HG03045 (cell line): ENCODE measurements at regions not wholly inside any gene's neighbourhood (a gene's known extent, or its start where the extent isn't known, plus 50 kb on each side); places are given as distances from the start of the nearest gene placed in this dataset.
"Not testable (repeated sequence)": the region's sequence is repeated elsewhere in the genome, so short reads cannot be mapped to it uniquely, and the experiment has no call there.

Experiments used
- ATAC-seq: cut with Tn5 transposase; IDR thresholded peaks from one replicate; pipeline ENCODE4 v1.9.1; 2021; ENCODE audit warnings: mild to moderate bottlenecking, moderate library complexity; ENCODE audit not compliant: unreplicated experiment

DNA sequence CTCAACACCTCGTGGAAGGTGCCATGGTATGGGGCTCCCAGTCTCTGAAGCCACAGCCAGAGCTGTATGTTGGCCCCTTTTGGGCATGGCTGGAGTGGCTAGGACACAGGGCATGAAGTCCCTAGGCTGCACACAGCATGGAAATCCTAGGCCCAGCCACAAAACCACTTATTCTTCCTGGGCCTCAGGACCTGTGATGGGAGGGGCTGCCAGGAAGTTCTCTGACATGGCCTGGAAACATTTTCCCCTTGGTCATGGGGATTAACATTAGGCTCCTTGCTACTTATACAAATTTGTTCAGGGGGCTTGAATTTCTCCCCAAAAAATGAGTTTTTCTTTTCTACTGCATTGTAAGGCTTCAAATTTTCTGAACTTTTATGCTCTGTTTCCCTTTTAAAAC is 2091.2 kb upstream of the ACO1 start:
- ATAC-seq: no peak

DNA sequence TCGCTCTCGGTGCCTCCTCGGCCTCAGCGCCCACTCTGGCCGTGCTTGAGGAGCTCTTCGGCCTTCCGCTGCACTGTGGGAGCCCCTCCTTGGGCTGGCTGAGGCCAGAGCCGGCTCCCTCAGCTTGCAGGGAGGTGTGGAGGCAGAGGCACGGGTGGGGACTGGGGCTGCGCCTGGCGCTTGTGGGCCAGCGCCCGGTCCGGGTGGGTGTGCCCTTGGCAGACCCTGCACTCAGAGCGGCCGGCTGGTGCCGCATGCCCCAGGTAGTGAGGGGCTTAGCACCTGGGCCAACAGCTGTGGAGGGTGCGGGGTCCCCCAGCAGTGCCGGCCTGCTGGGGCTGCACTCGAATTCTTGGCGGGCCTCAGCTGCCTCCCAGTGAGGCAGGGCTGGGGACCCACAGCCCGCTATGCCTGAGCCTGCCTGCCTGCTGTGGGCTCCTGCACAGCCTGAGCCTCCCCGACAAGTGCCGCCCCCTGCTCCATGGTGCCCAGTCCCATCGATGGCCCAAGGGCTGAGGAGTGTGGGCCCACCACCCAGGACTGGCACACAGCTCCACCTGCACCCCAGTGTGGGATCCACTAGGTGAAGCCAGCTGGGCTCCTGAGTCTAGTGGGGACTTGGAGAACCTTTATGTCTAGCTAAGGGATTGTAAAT is 2085.2 kb upstream of the ACO1 start:
- ATAC-seq: no peak

DNA sequence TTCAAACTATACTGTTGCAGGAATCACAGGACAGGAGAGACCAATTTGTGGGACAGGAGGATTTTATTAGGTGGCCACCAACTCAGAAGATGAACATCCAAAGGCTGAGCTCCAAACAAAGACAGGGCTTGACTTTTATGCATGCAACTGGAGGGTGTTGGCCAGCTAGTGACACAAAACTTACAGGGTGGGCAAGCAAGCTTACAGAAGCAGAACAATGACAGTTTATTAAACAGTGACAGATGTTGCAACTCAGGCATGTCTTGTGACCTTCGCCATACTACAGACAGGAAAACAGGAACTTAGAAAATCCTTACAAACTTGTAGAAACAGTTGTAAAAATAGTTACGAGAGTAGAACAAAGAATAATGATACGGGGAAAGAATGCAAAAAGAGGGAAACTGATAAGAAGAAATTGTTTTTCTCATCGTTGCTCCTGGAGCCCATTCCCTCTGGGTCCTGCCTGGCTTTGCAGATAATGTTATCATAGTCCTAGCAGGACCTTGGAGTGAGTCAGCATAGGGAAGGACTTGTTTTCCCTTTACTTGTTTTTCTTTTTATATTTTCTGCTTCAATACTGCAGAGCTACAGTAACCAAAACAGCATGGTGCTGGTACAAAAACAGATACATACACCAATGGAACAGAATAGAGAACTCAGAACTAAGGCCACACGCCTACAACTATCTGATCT is 2083.0 kb upstream of the ACO1 start:
- ATAC-seq: no peak

DNA sequence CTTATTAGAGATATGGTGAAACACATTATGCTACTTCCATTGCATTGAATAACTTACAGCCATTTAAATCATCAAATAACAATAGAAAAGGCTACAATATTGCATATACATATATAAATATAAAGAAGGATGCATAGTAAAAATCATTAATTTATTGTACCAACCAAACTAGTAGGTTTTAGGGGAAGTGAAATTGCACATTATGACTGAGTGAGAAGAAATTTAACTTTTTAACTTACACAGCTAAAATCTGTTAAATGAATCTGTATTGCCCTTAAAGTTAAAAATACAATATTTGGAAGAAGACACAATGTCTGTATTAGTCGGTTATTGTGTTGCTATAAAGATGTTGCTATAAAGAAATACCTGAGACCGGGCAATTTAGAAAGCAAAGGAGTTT is 2073.7 kb upstream of the ACO1 start:
- no peak for ATAC-seq

DNA sequence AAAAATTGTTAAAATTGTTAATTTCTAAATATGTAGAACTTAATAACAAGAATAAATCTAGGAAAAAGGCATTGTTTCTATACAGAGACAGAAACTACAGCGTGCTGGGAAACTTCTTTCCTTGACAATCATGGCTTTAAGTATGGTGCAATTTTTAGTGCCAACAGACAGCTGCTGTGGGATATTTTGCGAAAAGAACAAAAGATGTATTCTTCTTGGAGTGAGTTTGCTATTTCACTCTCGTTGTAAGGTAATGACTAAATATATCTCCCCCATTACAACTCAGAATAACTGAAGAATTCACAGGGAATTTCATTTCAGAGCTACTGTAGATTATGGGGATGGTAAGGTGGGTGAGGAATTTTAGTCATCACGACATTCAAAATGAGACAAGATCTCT is 2055.0 kb upstream of the ACO1 start:
- no peak for ATAC-seq

DNA sequence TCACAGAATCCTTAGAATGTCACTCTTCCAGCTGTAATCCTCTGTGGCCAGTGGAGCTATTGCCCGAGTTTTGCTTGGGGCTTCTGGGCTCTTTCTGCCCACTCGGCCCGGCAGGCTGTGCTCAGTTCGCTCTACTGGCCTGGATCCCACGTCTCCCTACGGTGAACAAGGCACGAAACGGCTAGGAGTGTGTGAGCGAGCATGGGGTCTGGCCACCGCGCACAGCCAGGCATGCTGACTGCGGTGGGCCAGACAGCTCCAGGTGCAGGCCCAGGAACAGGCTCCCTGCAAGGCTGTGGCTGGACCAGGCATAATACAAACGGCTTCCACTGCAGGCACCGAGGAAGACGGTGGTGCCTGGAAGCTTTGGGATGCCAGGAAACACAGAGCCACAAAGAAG is 2035.5 kb upstream of the ACO1 start:
- no peak for ATAC-seq

DNA sequence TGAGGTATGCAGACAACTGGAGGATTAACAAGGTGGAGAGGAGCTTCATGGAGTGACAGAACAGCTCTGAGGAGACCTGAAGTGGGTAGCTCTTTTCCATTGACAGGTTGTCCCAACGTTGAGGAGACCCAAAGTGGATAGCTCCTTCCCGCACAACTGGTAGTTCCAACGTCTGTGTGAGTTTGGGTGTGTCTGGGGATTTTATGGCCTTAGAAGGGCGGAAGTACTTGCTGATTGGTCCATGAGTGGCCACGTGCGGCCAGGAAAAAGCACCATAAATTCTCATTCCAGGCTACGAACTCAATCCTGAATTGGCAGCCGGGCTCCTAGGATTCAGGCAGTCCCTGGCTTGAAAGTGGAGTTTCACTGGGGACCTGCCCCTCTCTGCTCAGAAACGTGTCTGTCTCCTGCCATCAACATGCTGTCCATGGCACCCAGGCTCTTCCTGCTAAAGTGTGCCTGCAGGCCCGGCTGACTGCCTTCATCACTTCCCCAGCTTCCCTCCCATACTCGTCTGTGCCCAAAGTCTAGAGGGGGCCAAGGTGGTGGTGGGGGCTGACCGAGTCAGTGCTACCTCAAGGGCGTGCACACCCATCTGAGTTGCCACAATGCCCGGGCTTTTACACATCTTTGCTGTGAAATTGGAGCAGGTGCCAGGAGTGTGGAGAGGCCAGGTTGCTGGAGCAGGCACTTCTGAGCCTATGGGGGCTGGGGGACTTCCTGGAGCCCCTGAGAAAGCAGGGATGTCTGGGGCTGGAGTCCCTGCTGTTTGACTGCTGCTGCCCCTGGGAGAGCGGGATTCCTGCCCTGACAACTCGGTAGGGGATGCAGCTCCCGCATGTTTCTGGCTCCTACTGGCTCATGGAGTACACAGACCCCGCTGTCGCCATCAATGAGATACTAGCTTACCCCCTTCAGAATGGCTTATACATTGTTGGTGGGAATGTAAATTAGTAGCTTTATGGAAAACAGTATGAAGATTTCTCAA is 2034.6 kb upstream of the ACO1 start:
- no peak for ATAC-seq

DNA sequence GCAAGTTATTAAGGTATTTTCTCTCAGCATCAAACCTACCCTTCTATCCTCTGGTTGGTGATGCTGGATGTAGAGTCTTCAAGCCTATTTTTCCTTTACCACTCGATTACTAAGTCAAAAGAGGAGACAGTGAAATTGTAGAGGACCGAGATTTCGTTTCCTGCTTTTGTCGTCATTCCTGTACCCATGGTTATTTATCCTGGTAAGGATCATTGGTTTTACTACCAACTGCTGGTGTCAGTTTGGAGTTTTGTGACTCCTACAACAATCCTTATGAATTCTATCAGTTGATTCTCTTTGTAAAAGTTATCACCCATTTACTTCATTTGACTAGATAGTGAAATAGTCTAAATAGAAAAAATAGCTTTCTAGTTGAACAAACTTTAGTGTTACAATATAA is 2028.2 kb upstream of the ACO1 start:
- ATAC-seq: no peak

DNA sequence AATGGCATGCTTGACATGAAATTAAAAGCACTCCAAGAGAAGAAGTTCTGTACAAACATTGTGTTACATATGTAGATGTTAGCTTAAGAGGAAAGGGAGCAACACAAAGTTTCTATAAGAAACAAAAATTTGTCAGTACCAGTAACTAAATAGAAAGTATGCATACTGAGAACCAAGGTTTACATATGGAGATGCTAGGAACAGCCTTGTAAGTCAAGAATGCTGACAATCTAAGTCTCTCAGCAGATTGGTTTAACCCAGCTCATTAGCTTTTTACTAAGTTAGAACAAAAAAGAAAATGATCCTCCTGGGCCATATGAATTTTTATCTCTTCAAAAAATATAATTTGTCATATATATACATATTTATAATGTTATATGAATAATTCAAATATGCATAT is 2022.1 kb upstream of the ACO1 start:
- no peak for ATAC-seq

DNA sequence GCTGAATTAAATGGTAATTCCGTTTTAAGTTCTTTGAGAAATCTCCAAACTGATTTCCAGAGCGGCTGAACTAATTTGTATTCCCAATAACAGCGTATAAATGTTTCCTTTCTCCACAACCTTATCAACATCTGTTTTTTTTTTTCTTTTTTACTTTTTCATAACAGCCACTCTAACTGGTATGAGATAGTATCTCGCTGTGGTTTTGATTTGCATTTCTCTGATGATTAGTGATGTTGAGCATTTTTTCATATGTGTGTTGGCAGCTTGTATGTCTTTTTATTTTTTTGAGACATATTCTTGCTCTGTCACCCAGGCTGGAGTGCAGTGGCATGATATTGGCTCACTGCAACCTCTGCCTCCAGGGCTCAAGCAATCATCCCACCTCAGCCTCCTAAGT is 2018.3 kb upstream of the ACO1 start:
- not testable (repeated sequence) for ATAC-seq

DNA sequence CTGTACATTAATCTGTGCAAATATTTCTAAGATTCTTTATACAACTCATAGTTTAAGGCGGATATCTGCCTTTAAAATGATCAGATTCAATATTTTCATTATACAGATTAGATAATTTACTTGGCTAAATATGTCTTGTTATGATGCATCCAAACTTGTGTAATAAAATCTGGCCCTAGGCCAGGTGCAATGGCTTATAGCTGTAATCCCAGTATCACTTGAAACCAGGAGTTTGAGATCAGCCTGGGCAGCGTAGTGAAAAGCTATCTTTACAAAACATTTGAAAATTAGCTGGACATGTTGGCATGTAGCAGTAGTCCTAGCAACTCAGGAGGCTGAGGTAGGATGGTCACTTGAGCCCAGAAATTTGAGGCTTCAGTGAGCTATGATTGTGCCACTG is 2002.2 kb upstream of the ACO1 start:
- ATAC-seq: no peak

DNA sequence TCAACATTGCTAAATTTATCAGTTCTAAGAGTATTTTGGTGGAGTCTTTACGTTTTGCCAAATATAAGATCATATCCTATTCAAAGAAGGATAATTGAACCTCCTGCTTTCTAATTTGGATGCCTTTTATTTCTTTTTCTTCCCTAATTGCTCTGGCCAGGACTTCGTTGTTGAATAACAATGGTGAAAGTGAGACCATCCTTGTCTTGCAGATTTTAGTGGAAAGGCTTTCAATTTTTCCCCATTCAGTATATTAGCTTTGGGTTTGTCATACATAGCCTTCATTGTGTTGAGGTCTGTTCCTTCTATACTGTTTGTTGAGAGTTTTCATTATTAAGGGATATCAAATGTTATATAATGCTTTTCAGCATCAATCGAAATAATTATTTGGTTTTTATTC is 1974.2 kb upstream of the ACO1 start:
- no peak for ATAC-seq

DNA sequence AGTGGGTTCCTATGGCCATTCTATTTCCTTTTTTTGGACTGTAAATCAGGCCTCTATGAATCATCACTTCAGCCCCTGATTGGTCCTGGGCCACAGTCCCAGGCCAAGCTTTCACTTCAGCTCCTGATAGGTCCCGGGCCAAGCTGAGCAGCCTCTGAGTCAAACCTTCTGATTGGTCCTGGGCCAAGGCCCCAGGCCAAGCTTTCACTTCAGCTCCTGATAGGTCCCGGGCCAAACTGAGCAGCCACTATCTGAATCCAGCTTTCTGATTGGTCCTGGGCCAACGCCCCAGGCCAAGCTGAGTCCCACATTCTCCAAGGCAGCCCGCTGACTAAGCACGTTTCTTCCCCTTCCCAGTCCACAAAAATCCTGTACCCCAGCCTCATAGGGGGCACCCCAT is 1972.9 kb upstream of the ACO1 start:
- ATAC-seq: no peak

DNA sequence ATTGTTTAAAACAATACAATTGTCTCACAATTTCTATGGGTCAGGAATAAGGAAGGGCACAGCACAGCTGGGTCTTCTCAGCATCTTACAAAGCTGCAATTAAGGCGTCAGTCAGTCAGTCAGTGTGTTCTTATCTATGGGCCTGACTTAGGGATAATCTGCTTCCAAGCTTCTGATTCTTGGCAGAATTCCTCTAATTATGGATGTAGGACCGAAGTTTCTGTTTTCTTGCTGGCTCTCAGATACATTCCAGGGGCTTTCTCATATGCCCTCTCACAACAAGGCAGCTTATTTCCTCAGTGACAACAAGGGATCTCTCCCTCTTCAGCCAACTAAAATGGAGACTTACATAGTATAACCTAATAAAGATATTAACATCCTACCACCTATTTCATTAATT is 1925.3 kb upstream of the ACO1 start:
- ATAC-seq: no peak

DNA sequence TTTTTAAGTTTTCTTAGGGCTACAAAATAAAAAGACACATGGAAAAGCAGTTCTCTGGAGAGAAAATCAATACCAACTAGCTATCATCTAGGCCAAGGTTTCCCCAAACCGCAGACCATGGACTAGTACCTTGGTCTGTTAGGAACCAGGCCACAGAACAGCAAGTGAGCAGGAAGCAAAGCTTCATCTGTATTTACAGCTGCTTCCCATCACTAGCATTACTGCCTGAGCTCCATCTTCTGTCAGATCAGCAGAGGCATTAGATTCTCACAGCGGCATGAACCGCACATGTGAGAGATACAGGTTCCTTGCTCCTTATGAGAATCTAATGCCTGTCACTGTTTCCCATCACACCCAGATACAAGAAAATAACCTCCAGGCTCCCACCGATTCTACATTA is 1907.6 kb upstream of the ACO1 start:
- ATAC-seq: no peak

DNA sequence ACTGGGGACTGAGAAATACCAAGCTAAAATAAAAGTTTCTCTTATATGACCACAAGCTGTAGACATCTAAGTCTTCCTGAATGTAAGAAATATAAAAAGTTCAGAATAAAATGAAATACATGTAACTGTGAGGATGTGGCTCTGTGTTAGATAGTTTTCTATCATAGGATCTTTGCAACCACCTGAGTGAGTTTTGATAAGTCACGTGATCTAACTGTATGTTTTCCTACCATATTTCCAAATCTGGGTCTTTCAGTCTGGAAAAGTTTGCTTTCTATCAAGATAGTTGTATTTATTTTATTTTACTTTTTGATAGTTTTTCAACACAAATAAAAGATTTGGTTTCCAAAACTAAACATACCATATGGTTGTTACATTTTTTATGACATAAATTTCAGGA is 1905.8 kb upstream of the ACO1 start:
- no peak for ATAC-seq

DNA sequence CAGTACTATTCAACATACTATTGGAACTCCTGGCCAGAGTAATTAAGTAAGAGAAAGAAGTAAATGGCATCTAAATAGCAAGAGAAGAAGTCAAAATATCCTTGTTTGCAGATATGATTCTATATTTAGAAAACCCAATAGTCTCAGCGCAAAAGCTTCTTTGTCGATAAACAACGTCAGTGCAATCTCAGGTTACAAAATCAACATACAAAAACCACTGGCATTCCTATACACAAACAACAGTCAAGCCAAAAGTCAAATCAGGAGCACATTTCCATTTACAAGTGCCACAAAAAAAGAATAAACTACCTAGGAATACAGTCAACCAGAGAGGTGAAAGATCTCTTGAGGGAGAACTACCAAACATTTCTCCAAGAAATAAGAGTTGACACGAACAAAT is 1901.9 kb upstream of the ACO1 start:
- no peak for ATAC-seq

DNA sequence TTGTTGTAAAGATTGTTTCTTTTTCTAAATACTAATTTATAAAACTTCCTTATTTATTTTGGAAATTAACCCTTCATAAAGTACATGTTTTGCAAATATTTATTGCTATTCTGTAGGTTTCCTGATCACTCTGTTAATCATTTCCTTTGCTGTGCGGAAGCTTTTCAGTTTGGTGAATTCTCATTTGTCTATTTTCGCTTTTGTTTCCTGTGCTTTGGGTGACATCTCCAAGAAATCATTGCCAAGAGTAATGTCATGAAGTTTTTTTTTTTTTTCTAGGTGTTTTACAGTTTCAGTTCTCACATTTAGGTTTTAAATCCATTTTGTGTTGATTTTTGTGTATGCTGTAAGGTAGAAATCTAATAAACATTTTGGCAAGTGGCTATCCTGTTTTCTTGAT is 1899.8 kb upstream of the ACO1 start:
- ATAC-seq: no peak

DNA sequence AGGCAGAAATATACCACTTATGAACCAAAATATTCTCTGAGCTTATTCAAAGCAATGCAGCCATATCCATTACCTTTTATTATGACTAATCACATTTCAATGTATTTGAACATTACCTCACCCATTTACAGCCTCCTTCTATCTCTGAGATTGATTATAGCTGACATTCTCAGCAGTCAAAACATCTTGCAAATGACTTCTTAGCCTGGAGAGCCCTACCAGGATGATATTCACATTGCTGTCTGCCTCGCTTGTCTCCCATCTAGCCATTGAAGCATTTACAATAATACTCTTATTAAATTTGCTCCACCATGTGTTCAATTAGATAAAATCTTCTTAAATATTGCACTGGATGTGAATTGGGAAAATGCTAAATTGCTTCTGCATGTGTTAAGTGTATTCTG is 1879.9 kb upstream of the ACO1 start:
- no peak for ATAC-seq

DNA sequence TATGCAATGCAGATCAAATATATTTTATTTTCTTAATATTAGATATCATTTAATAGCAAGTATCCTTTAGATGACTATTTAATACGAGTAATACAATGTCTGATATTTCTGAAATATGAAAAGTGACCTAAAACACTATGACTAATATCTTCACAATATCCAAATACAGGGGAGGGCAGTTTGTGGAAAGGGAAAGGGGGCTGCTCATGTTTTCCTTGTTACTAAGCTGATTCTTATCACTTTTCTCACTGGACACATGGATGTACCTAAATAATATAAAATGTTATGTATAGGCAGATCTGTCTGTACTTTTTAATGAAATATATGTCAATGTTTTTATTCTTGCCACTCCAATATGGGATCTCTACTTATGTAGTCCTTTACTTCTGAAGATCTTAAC is 1879.1 kb upstream of the ACO1 start:
- ATAC-seq: no peak

DNA sequence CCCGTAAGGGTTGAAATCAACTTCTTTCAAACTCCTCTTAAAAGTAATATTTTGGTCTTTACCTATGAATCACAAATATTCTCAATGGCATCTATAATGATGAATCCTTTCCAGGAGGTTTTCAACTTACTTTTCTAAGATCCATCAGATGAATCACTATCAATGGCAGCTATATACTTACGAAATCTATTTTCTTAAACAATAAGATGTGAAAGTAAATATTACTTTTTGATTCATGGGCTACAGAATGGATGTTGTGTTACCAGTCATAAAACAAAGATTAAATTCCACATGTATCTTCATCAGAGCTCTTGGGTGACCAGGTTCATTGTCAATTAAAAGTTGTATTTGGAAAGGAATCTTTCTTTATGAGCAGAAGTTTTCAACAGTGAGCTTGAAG is 1877.7 kb upstream of the ACO1 start:
- ATAC-seq: no peak

DNA sequence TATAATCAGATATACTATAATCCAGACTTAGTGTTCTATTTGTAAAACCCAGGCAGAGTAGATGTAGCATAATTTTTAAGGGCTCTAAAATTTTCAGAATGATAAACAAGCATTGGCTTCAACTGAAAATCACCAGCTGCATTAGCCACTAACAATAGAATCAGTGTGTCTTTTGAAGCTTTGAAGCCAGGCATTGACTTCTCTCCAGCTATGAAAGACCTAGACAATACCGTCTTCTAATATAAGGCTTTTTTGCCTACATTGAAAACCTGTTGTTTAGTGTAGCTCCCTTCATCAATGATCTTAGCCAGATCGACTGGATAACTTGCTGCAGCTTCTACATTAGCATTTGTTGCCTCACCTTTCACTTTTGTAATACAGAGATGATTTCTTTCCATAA is 1877.3 kb upstream of the ACO1 start:
- ATAC-seq: no peak
